ENCODE measurements at regions not wholly inside any gene's neighbourhood (a gene's known extent, or its start where the extent isn't known, plus 50 kb on each side); places are given as distances from the start of the nearest gene placed in this dataset.

DNA sequence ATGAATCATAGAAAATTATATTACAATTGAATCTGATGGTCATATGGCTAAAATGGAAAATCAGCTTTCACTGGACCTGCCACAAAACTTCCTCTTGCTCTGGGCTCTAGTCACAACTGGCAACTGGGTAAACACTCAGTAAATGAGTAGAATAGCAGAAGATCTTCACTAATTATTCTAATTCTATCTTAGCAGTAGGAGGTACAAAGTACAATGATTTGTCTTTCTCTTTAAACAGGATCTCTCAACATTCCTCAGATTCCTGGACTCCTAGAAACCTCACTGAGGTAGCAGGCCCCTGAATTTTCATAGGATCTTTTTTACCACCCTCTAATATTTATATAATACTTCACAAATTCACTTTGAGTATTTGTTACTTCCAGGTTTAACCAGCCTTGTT is 239.9 kb upstream of the SMARCA2 start:
- no peak for DNase-seq (ENCODE audit: extremely low spot score, insufficient read length, low read depth)
- FAIRE-seq: no peak

DNA sequence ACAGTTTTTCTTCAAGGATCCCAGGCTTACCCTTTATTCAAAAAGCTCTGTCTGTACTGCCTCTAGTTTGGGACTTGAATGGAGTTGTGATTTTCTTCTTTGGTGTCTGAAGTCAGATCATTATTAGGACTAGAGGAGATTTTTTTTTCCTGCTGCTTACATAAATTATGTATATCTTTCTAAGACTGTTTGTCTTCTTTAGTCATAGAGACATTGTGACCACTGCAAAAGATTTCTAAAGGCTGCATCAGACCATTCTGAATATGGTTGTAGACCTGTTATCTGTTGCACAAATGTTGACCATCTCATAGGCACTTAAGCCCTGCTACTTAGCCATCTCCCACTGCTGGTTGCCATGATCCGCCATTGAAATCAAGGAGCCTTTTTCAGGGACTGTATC is 238.5 kb upstream of the SMARCA2 start:
- no peak for FAIRE-seq

DNA sequence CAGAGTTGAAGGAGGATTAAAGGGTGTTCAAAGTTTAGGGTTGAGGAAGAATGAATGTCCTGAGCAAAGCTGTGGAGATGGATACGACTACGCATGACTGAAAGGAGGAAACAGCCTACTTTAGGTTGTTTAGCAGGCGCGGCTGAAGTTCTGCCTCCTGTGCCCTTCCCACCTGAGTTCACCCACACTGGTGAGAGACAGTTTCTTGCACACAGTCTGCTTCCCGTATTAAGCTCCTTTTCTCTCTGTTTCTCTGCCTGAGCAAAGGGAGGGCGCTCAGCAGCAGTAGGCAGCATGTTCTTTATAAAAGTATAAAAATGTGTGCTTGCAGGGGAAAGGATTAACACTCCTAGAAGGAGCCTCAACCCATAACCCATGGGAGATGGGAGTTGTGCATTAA is 224.0 kb upstream of the SMARCA2 start:
- FAIRE-seq: no peak
- no peak for DNase-seq (ENCODE audit: extremely low spot score, insufficient read length, low read depth)

More for the DNA sequence above, 238.5 kb upstream of the SMARCA2 start:
- DNase-seq (ENCODE audit: extremely low spot score, insufficient read length, low read depth): no peak

DNA sequence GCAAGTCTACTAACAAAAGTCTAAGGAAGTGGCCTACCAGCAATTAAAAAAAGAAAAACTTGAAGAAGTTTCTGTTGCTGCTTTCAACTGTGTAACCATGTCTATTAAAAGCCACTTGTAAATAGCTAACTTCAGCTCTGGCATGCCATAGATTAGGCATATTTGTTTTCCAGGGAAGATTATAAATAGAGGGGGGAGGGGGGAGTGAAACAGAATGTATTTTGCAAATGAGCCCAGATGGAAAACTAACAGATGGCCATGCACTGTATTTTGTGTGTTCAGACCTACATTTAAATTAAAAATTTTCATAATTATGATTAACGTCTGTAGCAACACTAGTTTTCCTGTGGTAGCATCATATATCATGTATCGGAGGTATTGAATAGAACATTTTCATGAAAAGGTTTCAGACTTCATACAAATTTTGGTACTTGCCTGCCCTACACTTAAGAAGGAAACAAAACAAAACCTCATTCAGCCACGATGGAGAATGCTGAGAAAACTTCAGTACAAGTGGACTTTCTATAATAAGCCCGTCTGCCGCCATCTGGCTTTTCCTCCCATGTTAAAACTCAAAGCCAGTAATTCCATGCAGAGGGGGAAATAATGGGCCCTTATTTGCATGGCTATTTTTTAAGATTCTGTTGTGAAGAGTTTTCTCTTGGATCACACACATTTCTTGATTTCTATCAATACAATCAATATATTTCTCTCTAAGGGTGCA is 220.4 kb upstream of the SMARCA2 start:
- DNase-seq (ENCODE audit: extremely low spot score, insufficient read length, low read depth) (no peak), FAIRE-seq (no peak)

DNA sequence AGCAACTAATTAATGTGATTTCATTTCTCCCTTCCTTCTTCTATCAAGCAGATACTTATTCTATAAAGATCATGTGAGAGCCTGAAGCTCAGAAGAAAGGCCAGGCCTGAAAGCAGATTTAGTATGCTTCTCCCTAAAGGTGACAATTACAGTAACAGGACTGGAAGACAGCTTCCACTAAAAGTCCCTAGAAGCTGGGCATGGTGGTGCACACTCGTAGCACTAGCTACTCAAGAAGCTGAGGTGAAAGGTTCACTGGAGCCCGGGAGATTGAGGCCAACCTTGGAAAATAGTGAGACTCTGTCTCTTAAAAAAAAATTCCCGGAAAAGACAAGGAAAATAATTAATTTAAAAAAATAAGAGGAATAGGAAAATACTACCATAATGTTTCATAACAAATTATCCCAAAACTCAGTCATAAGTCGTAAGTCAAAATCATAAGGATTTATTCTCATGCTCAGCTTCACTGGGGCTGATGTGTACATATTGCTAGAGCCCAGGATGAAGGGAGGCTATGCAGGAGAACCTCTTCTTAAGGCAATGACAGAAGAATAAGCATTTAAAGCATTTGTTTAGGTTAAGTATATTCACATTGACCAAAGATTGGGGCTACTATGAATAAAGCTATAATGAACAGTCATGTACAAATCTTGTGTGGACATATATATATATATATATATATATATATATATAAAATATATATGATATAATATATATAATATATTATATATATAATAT is 210.8 kb upstream of the SMARCA2 start:
- FAIRE-seq (no peak), DNase-seq (ENCODE audit: extremely low spot score, insufficient read length, low read depth) (no peak)

DNA sequence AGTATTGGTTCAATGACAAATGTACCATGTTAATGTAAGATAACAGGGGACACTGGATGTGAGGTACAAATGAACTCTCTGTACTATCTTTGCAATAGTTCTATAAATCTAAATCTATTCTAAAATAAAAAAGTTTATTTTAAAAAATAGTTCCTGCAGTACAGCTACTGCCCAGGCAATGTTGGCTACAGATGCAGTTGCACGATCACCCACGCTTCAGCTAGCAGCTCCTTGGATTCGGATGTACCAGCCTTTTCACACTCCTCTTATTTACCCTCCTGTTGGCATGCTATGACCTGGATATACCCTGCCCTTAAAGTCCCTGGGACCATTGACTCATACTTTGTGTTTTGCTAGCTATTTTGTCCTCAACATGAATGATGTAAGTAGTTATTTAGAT is 185.4 kb upstream of the SMARCA2 start:
- DNase-seq (ENCODE audit: extremely low spot score, insufficient read length, low read depth) (no peak), FAIRE-seq (no peak)

DNA sequence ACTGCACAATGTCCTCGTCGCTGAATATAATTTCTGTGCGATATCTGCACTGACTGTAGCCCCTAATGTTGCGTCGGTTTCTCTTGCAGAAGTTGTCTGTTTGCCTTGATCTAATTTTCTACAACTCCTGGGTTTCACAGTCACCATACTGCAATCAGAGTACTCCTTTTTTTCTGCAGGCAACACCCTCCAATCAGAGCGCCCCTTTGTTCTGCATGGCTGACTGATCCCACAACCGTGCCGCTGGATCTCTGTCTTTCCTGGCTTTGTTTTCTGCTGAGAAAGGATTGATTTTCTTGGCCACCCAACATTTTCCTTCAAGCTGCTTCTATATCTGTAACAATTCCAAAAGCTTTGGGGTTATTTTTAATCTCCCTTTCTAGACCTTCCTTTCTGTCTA is 182.2 kb upstream of the SMARCA2 start:
- DNase-seq (ENCODE audit: extremely low spot score, insufficient read length, low read depth): no peak
- FAIRE-seq: no peak

DNA sequence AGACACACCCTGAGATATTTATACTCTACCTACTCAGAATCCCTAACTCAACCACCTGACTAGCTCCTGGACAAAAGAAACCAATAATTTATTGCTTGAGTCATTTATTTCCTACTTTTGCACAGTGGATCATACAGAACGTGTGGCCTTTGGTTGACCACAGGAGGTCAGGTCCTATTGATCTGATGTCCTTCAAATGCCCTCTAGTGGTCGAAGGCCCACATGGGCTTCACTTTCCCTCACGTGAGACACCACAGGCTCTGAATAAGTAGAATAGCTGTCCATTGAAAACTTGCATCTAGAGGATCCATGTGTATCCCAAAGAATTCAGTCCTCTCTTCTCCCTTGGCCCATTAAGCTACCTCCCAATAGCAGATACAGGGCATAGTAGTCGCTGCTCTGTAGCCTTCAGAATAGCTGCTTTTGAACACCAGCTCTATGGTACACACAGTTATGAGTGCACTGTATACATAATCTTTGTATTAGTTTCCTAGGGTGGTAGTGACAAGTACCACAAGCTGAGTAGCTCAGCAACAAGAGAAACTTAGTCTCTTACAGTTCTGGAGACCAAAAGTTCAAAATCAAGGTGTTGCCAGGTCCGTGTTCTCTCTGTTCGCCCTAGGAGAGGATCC is 177.6 kb upstream of the SMARCA2 start:
- DNase-seq (ENCODE audit: extremely low spot score, insufficient read length, low read depth) (peak; percentile 26), FAIRE-seq (peak; percentile 76)

DNA sequence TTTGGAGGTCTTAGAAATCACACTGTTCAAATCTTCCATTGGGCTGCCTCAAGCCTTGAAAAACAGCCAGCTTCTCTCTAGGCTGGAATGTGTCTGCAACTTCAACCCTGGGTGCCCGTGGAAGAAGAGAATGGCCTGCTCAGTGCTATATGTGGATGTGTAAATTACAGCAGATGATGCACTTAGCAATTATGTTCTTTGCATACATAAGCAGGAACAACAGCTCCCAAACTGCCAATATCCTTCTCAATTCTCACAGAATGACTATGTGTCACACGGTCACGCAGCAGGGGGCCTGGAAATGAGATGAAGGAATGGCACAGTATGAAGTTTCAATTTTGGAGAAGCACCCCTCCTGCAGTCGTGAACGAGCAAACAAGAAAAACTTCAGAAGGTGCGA is 175.2 kb upstream of the SMARCA2 start:
- DNase-seq (ENCODE audit: extremely low spot score, insufficient read length, low read depth): no peak
- FAIRE-seq: no peak

DNA sequence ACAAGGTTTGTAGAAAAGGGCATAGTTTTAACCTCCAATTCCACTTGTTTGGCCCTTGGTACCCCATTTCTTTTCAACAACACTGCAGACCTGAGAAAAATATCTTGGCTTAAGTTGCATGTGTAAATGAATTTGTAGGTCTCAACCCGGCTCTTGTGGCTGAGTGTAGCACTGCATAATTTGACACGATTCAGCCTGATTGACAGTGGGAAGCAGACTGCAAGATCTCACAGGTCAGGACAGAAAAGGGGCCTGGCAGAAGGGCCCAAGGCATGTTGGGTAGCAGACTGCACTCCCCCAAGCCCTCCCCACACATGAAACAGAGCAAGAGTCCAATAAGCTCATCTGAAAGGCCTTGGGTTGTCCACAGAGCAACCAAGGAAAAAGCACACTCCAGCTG is 169.7 kb upstream of the SMARCA2 start:
- DNase-seq (ENCODE audit: extremely low spot score, insufficient read length, low read depth): no peak
- FAIRE-seq: no peak

DNA sequence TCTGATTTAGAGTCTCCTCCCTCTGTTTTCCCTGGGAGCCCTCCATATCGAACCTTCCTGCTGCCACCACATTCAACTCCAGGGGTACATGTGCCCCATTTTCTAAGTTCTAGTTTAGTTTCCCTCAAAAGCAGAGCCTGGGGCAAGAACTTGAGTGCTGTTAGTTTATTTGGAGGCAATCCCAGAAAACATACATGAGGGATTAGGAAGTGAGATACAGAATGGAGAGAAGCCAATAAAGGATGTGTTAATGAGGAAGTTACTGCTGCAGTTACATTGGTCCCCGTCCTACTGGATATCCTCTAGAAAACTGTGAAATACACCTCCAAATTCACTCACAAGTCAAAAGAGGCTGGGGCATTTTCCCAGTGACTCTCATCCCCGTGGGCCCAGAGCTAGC is 159.4 kb upstream of the SMARCA2 start:
- DNase-seq (ENCODE audit: extremely low spot score, insufficient read length, low read depth): no peak
- no peak for FAIRE-seq

DNA sequence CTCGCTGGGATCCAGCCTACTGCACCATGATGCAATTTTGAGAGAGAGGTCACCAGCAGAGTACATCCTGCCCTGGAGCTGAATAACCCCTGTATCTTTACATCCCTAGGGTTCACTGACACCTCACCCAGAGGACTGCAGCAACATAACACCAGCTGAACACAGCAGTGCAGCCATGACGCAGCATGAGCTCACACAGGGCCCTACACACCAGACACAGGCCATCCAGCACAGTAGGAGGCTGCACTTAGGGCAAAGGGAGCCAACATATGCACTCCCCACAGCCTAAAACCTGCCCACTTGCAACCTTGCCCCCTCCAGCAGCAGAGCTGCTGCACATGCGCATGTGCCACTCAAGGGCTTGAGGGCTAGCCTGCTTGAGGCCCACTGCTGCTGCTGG is 157.3 kb upstream of the SMARCA2 start:
- no peak for FAIRE-seq
- DNase-seq (ENCODE audit: extremely low spot score, insufficient read length, low read depth): no peak

DNA sequence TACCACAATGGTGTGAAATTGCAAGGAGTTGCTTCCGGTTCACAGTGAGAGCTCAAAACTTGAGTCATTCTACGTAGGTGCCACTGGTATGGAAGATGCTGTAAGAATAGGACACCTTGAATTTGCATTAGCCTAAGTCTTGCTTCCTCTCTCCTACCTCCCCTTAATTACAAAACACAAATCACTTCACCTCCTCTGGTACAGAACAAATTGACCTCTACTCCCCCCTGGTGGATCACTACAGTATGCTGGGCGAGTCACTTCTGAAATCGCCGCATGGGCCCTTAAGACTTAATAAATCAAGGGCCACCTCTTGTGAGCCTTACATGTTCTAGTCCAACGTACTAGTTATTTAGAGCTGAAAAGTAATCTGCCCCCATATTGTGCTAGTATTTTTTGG is 145.3 kb upstream of the SMARCA2 start:
- peak; percentile 79 for FAIRE-seq
- DNase-seq (ENCODE audit: extremely low spot score, insufficient read length, low read depth): no peak

DNA sequence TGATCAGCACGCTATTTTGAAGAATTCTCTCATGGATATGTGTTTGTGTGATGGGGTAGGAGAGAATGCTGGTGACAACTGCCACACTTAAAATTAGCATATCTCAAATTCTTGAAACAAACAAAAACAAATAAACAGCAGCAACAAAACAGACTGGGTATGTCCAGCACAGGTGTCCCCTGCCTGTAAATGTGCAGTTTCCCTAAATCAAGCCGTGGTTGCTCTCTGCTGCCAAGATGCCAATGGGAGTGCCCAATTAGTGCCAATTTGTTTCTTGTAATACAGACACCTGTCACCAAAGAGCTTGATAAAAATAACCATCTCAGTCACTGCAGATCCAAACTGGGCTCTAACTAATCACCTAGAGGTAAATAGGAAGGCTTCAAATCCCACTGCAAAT is 144.2 kb upstream of the SMARCA2 start:
- DNase-seq (ENCODE audit: extremely low spot score, insufficient read length, low read depth): no peak
- FAIRE-seq: no peak

DNA sequence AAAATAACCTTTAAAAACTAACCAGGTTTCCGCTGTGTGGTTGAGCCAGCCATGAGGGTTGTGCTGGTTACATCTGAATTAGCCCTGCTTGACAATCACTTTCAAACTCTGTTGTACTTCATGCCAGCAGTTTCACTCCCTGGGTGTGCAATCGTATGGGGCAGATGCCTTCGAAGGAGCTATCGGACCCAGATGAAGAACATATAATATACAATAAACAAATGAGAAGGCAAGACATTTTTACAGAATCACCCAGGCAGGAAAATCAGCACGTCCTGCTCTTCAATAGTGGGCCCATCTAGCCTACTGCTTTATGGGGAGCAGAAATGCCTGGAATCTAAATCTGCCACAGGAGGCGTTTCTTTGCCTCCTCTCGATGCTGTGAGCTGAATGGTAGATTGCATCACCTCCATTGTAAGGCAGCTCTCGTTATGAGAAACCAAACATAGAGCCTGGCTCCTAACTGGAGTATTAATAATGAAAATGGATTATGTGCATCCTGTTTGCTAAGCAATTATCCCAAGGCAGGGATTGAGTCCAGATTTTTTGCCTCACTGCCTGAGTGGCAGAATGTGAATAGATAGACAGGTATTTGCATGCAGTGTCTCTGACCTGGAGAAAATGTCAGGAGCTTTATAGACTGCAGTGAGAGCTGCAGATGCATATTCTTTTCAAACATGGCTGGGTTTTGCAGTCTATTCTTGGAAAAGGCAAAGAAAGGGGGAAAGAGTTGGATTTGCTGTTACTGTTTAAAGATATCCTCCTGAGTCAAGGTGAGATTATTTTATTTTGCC is 143.3 kb upstream of the SMARCA2 start:
- no peak for DNase-seq (ENCODE audit: extremely low spot score, insufficient read length, low read depth)
- no peak for FAIRE-seq

DNA sequence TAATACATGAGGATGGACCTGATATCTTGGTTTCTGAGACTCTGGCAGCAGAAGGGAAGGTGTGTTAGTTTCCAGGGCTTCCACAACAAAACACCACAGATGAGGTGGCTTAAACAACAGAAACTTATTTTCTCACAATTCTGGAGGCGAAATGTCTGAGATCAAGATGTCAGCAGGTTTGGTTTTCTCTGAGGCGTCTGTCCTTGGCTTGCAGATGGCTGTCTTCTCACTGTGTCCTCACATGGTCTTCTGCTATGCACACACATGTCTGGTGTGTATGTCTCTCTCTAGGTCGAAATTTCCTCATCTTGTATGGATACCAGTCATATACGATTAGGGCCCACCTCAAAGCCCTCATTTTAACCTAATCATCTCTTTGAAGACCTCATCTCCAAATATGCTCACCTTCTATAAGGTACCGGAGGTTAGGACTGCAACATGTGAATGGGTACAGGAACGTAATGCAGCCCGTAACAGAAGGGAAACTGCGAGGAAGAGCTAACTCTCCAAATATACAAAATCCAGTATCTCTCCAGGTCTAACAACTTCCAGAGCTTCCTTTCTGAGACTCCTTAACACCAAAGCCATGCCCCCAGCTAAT is 139.8 kb upstream of the SMARCA2 start:
- DNase-seq (ENCODE audit: extremely low spot score, insufficient read length, low read depth) (no peak), FAIRE-seq (no peak)

DNA sequence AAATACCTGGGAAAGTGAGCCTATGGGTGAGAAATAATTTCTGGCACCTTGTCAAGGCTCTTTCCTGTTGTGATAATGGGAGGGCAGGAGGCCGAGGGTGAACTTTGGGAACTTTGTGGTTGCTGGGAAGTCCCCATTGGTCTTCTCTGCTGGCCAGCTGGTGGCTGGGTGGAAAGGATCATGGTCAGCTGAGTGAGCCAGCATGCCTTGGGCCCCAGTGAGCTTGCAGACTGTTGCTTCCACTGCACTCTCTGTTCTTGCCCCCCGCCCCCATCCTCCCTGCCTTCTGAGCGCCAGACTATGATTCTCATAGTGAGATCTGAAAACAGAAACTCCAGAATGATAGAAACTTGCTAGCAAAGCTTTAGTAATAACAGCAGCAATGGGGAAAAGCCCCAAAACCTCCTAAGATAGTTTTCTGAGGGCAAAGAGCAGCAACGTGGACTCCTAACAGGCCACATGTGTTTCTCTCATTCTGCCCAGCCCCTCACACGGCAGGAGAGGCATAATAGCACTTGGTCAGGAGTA is 139.2 kb upstream of the SMARCA2 start:
- FAIRE-seq (peak; percentile 99), DNase-seq (ENCODE audit: extremely low spot score, insufficient read length, low read depth) (peak; percentile 32)

DNA sequence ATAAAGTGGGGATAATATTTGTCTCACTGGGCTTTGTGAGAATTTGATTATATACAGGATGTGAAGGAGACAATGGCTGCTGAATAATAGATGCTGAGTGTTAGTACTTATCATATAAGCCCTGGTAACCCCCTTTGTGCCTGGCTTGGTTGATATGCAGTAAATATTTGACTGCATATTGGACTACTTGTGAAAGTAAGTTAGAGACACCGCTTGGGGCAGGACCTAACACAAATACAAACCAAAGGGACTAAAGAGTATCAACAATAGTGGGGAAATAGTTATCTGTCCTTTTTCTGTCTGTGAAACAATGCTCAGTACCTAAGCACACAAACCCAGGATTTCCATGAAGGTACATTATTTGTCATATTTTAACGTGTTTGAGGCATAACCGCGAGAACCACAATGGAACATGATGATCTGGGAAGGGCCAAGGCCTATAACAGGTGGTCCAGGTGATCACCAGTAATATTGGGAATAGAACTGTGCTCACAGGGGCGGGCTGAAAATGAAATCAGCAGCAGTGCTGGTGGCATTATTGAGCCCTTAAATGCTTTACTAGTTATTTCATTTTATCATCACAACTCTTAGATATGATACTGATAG is 138.2 kb upstream of the SMARCA2 start:
- DNase-seq (ENCODE audit: extremely low spot score, insufficient read length, low read depth) (no peak), FAIRE-seq (peak; percentile 71)

DNA sequence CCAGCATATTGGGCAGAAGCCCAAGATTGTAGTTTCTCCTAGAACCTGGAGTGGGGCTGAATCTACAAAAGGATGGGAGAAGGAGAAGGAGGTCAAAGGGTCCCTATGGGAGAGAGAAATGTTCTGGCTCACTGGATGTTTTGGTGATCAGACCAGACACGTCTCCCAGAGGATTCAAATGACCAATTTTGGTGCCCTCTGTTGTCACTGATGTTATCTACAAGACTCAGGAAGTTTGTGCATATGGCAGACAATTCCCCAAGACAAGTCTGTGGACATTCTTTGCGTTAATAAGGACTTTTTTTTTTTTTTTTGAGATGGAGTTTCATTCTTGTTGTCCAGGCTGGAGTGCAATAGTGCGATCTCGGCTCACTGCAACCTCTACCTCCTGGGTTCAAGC is 137.2 kb upstream of the SMARCA2 start:
- DNase-seq (ENCODE audit: extremely low spot score, insufficient read length, low read depth): no peak
- peak; percentile 57 for FAIRE-seq

DNA sequence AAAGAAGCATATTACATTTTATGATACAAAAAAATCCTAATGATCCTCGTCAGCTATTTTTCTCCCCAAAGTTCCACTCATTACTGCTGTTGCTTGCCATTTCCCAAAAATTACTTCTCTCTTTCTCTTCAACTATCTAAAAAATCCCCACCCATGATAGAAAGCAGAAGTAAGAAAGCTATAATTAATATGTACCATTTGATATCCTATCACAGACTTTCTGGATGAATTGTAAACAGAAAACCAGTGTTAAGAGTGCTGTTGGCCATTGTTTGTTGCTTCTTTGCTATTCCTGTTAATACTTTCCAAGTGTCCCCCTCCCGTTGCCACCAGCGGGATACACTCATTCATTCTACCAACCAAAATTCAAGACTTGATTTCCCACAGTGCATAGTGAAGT is 136.3 kb upstream of the SMARCA2 start:
- no peak for DNase-seq (ENCODE audit: extremely low spot score, insufficient read length, low read depth)
- FAIRE-seq: no peak
